NCI-H524 treated with DMSO at 0.1 percent for 48 hours (cell line): ENCODE measurements at regions not wholly inside any gene's neighbourhood (a gene's known extent, or its start where the extent isn't known, plus 50 kb on each side); places are given as distances from the start of the nearest gene placed in this dataset.

Experiments used
- DNase-seq: peaks from one replicate; lab custom pipeline; 2025; lab: John Stamatoyannopoulos, UW

- no peak for DNase-seq
These were observed 154.5 kb downstream of the CBLN1 start for GRCh38 chr16:49127103-49127502.

GRCh38 chr16:49121636-49122035 is 160.0 kb downstream of the CBLN1 start:
- no peak for DNase-seq

- DNase-seq = no peak
These were observed 161.0 kb downstream of the CBLN1 start for GRCh38 chr16:49120631-49121030.

GRCh38 chr16:49116873-49117272 is 164.8 kb downstream of the CBLN1 start:
- DNase-seq = no peak

- no peak for DNase-seq
These were observed 165.7 kb downstream of the CBLN1 start for GRCh38 chr16:49115956-49116355.

GRCh38 chr16:49112754-49113153 is 168.9 kb downstream of the CBLN1 start:
- DNase-seq = no peak

- no peak for DNase-seq
These were observed 170.3 kb downstream of the CBLN1 start for GRCh38 chr16:49111351-49111750.

GRCh38 chr16:49108611-49109010 is 173.0 kb downstream of the CBLN1 start:
- no peak for DNase-seq

GRCh38 chr16:49103298-49103697 is 178.3 kb downstream of the CBLN1 start:
- no peak for DNase-seq

- no peak for DNase-seq
These were observed 179.6 kb downstream of the CBLN1 start for GRCh38 chr16:49101997-49102396.

- no peak for DNase-seq
These were observed 181.3 kb downstream of the CBLN1 start for GRCh38 chr16:49100366-49100765.

- no peak for DNase-seq
These were observed 183.7 kb downstream of the CBLN1 start for GRCh38 chr16:49097964-49098363.

- DNase-seq = no peak
These were observed 185.3 kb downstream of the CBLN1 start for GRCh38 chr16:49096176-49096945.

- no peak for DNase-seq
These were observed 186.1 kb downstream of the CBLN1 start for GRCh38 chr16:49095539-49095938.

- DNase-seq = no peak
These were observed 187.2 kb downstream of the CBLN1 start for GRCh38 chr16:49094471-49094870.

GRCh38 chr16:49093939-49094338 is 187.7 kb downstream of the CBLN1 start:
- DNase-seq = no peak

GRCh38 chr16:49092704-49093103 is 188.9 kb downstream of the CBLN1 start:
- no peak for DNase-seq

GRCh38 chr16:49089533-49089932 is 192.1 kb downstream of the CBLN1 start:
- DNase-seq = no peak

- DNase-seq = no peak
These were observed 192.6 kb downstream of the CBLN1 start for GRCh38 chr16:49089039-49089438.

- DNase-seq = no peak
These were observed 196.0 kb downstream of the CBLN1 start for GRCh38 chr16:49085686-49086085.

- DNase-seq = no peak
These were observed 196.8 kb downstream of the CBLN1 start for GRCh38 chr16:49084628-49085390.

- no peak for DNase-seq
These were observed 200.1 kb downstream of the CBLN1 start for GRCh38 chr16:49081554-49081953.

- DNase-seq = no peak
These were observed 200.6 kb downstream of the CBLN1 start for GRCh38 chr16:49081086-49081485.
